ENCODE measurements at regions not wholly inside any gene's neighbourhood (a gene's known extent, or its start where the extent isn't known, plus 50 kb on each side); places are given as distances from the start of the nearest gene placed in this dataset.

DNA sequence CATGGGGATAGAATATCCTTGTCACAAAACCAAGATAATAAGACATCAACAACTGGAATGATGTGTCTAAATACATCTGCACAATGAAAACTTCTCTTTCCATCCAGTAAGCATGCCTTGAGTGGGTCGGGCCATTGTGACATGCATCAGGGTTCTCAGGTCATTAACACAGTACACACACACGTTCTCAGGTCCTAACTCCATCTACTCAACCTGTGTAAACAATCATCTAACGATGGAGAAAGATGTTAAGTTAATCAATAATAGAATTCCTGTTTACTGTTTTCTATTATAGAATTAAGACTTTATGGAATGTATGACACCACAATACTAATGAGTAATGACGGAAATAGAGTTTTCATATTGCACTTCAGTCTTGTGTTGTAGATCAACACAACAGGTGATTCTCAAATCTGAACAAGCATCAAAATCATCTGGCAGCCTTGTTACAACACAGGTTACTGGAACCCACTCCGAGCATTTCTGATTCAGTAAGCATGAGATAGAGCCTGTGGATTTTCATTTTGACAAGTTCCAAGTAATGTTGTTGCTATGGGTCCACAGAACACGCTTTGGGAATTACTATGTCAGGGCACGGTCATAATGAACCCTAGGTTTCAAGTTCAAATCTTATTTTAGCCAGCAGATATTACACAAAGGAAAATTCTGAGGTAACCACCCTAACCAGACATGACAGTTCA, 315.8 kb upstream of the TEX13C start:
- no peak for DNase-seq (ENCODE audit: low read depth in 2 of 2)

DNA sequence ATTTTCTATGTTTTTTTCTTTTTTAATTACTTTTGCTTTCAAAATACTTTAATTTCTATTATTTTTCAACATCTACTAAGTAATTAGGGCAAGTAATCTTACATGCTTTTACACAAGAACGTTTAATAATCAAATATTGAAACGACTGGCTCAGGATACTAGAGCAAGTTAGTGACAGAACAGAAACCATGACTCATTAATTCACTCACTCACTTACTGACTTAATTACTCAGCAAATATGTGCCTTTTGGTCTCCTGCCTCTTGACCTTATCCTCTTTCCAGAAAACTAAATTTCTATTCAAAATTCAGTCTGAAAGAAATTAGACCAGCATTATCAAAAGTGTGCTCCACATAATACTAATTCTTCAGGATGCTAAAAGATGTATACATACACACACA, 314.9 kb upstream of the TEX13C start:
- DNase-seq (ENCODE audit: low read depth in 2 of 2): no peak

DNA sequence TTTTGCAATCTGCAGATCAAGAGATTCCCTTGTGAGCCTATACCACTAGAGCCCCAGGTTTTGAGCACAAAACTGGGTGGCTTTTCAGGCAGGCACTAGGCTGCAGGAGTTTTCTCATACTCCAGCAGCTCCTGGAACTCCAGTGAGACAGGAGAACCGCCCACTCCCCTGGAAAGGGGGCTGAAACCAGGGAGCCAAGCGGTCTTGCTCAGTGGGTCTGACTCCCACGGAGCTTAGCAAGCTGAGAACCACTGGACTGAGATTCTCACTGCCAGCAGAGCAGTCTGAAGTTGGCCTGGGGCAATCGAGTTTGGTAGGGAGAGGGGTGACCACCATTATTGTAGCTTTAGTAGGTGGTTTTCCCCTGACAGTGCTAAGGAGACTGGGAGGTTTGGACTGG, 313.8 kb upstream of the TEX13C start:
- DNase-seq (ENCODE audit: low read depth in 2 of 2): no peak

- no peak for DNase-seq (ENCODE audit: low read depth in 2 of 2)
Observed at GRCh38 chrX:125006704-125007103, 313.0 kb upstream of the TEX13C start.

DNA sequence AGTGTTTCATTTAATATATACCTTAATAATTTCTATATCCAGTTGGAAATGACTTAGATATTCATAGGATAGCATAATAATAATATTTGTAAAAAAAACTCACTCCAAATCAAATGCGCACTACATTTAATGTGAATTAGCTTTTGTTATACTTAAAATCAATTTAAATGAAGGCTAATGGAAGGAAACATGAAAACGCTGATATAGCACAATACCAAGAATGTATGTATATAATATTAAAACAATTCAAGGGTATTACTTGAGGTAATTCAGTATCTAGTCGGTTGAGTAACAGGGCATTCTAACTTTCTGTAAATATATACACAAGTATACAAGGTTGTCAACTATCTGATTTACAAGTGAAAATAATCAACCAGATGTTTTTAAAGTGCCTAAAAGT, 307.1 kb upstream of the TEX13C start:
- no peak for DNase-seq (ENCODE audit: low read depth in 2 of 2)

- no peak for DNase-seq (ENCODE audit: low read depth in 2 of 2)
Observed at GRCh38 chrX:125029131-125029530, 290.5 kb upstream of the TEX13C start.
